WTC11 (cell line): ENCODE measurements at regions not wholly inside any gene's neighbourhood (a gene's known extent, or its start where the extent isn't known, plus 50 kb on each side); places are given as distances from the start of the nearest gene placed in this dataset.

Source experiments
- ATAC-seq: fragments of 200-7000 bp; cut with Tn5 transposase; 2 replicates; pipeline ENCODE4 v1.10.0; 2021; ENCODE audit warnings: mild to moderate bottlenecking, moderate library complexity
- CTCF ChIA-PET: fragments of 300-600 bp; sonication (Branson Sonifier 250); formaldehyde crosslinking; loops from one replicate; lab custom pipeline; 2021; ENCODE audit warnings: antibody characterized with exemption; lab: Charles Lee
- POLR2A ChIA-PET: fragments of 350-600 bp; sonication (Branson Sonifier 250); formaldehyde crosslinking; loops from one replicate; lab custom pipeline; 2021; ENCODE audit warnings: antibody characterized with exemption; lab: Charles Lee
- DNase-seq: peaks from one replicate; pipeline ENCODE4 v3.0.0; 2021; ENCODE audit warnings: low spot score
- H3K27ac Mint-ChIP-seq: 2 replicates; pipeline ENCODE4 v1.8.0; 2021; ENCODE audit warnings: mixed read lengths
- H3K27me3 Mint-ChIP-seq: 2 replicates; pipeline ENCODE4 v1.8.0; 2021; ENCODE audit warnings: low read depth, mild to moderate bottlenecking, moderate library complexity, mixed read lengths
- H3K36me3 Mint-ChIP-seq: 2 replicates; pipeline ENCODE4 v1.8.0; 2021; ENCODE audit warnings: mixed read lengths
- H3K4me1 Mint-ChIP-seq: 2 replicates; pipeline ENCODE4 v1.8.0; 2022; ENCODE audit warnings: mixed read lengths
- H3K4me3 Mint-ChIP-seq: 2 replicates; pipeline ENCODE4 v1.8.0; 2021; ENCODE audit warnings: mild to moderate bottlenecking, moderate library complexity, mixed read lengths
- H3K9me3 Mint-ChIP-seq: 2 replicates; pipeline ENCODE4 v1.8.0; 2021; ENCODE audit warnings: mixed read lengths
- AR ChIP-seq: fragments of 250-450 bp; sonication (Bioruptor Pico); IDR thresholded peaks from 2 replicates; pipeline ENCODE4 v1.9.0; 2021; ENCODE audit warnings: mild to moderate bottlenecking
- ATF3 ChIP-seq: sonication (generic); formaldehyde crosslinking; conservative IDR thresholded peaks from 2 replicates; pipeline ENCODE4 v1.8.1; 2022; ENCODE audit warnings: mild to moderate bottlenecking, missing genetic modification reagents
- FOXJ3 ChIP-seq: sonication (generic); formaldehyde crosslinking; IDR thresholded peaks from 2 replicates; pipeline ENCODE4 v1.9.0; 2021; ENCODE audit warnings: missing genetic modification reagents, mild to moderate bottlenecking, borderline replicate concordance
- MLX ChIP-seq: sonication (generic); formaldehyde crosslinking; IDR thresholded peaks from 2 replicates; pipeline ENCODE4 v1.8.1; 2023; ENCODE audit warnings: mild to moderate bottlenecking, missing genetic modification reagents, moderate library complexity
- NR1H2 ChIP-seq: sonication (generic); formaldehyde crosslinking; IDR thresholded peaks from 2 replicates; pipeline ENCODE4 v1.9.0; 2021; ENCODE audit warnings: mild to moderate bottlenecking, moderate library complexity, missing genetic modification reagents
- NR3C1 ChIP-seq: sonication (generic); formaldehyde crosslinking; conservative IDR thresholded peaks from 2 replicates; pipeline ENCODE4 v1.8.1; 2023; ENCODE audit warnings: low read depth, mild to moderate bottlenecking, missing genetic modification reagents
- PRDM15 ChIP-seq: sonication (generic); formaldehyde crosslinking; IDR thresholded peaks from 2 replicates; pipeline ENCODE4 v1.8.0; 2022; ENCODE audit warnings: missing genetic modification reagents
- PRRX2 ChIP-seq: fragments of 250-450 bp; sonication (Bioruptor Pico); IDR thresholded peaks from 2 replicates; pipeline ENCODE4 v1.8.0; 2021; ENCODE audit warnings: mild to moderate bottlenecking
- SMAD4 ChIP-seq: sonication (generic); formaldehyde crosslinking; IDR thresholded peaks from 2 replicates; pipeline ENCODE4 v1.8.0; 2022; ENCODE audit warnings: mild to moderate bottlenecking, missing genetic modification reagents
- SP1 ChIP-seq: sonication (generic); formaldehyde crosslinking; conservative IDR thresholded peaks from 2 replicates; pipeline ENCODE4 v1.8.1; 2022; ENCODE audit warnings: missing genetic modification reagents
- TCF7 ChIP-seq: sonication (generic); formaldehyde crosslinking; IDR thresholded peaks from 2 replicates; pipeline ENCODE4 v1.8.0; 2022; ENCODE audit warnings: mild to moderate bottlenecking, low read depth, missing genetic modification reagents, moderate library complexity
- TEAD1 ChIP-seq: sonication (generic); formaldehyde crosslinking; IDR thresholded peaks from 2 replicates; pipeline ENCODE4 v1.8.0; 2022; ENCODE audit warnings: mild to moderate bottlenecking, missing genetic modification reagents
- ZBTB21 ChIP-seq: sonication (generic); formaldehyde crosslinking; IDR thresholded peaks from 2 replicates; pipeline ENCODE4 v1.8.1; 2023; ENCODE audit warnings: mild to moderate bottlenecking, missing genetic modification reagents, borderline replicate concordance
- ZMAT4 ChIP-seq: fragments of 250-450 bp; sonication (Bioruptor Pico); IDR thresholded peaks from 2 replicates; pipeline ENCODE4 v1.9.0; 2021; ENCODE audit warnings: mild to moderate bottlenecking
- ZNF121 ChIP-seq: sonication (generic); formaldehyde crosslinking; IDR thresholded peaks from 2 replicates; pipeline ENCODE4 v1.8.0; 2023; ENCODE audit warnings: missing genetic modification reagents
- ZNF263 ChIP-seq: sonication (generic); formaldehyde crosslinking; IDR thresholded peaks from 2 replicates; pipeline ENCODE4 v1.8.1; 2022; ENCODE audit warnings: low read depth, mild to moderate bottlenecking, moderate library complexity, missing genetic modification reagents
- ZNF416 ChIP-seq: fragments of 250-450 bp; sonication (Bioruptor Pico); IDR thresholded peaks from 2 replicates; pipeline ENCODE4 v1.9.0; 2021; ENCODE audit warnings: mild to moderate bottlenecking, inconsistent platforms
- ZNF512 ChIP-seq: sonication (generic); formaldehyde crosslinking; IDR thresholded peaks from 2 replicates; pipeline ENCODE4 v1.8.1; 2022; ENCODE audit warnings: missing genetic modification reagents, borderline replicate concordance
- ZNF532 ChIP-seq: fragments of 250-450 bp; sonication (Bioruptor Pico); IDR thresholded peaks from 2 replicates; pipeline ENCODE4 v1.9.0; 2021; ENCODE audit warnings: mild to moderate bottlenecking, borderline replicate concordance

GRCh38 chr14:32007755-32008362 lies 69.2 kb upstream of the ARHGAP5 start:
- H3K4me1 Mint-ChIP-seq, result peaks cover 21% of the 10 kb centered on the region
- no peak overlapping the region for H3K27ac Mint-ChIP-seq
- DNase-seq (no peak), ATAC-seq (no peak)
- TF ChIP-seq SMAD4 (CRISPR knock-in tag) (no peak), ZNF263 (CRISPR knock-in tag) (no peak), AR (no peak), FOXJ3 (CRISPR knock-in tag) (no peak), ZMAT4 (CRISPR knock-in tag) (no peak), ZNF512 (CRISPR knock-in tag) (no peak), TCF7 (no peak), NR3C1 (CRISPR knock-in tag) (no peak), ZNF121 (CRISPR knock-in tag) (no peak), ZBTB21 (CRISPR knock-in tag) (no peak), ATF3 (no peak), PRRX2 (CRISPR knock-in tag) (no peak), MLX (CRISPR knock-in tag) (no peak), ZNF532 (no peak), TEAD1 (no peak), ZNF416 (CRISPR knock-in tag) (no peak), PRDM15 (CRISPR knock-in tag) (no peak), SP1 (no peak), NR1H2 (no peak)
- CTCF ChIA-PET, result no interaction called here
- H3K4me3 Mint-ChIP-seq, result no peak overlapping the region
- H3K36me3 Mint-ChIP-seq, result no peaks in the 10 kb centered on the region
- H3K27me3 Mint-ChIP-seq, result peaks cover 12% of the 10 kb centered on the region
- POLR2A ChIA-PET, result no interaction called here
- peaks cover 5% of the 10 kb centered on the region; the same call in 1 of the 2 replicates for H3K9me3 Mint-ChIP-seq
